WI38 (cell line): ENCODE measurements at regions not wholly inside any gene's neighbourhood (a gene's known extent, or its start where the extent isn't known, plus 50 kb on each side); places are given as distances from the start of the nearest gene placed in this dataset.

Experiments used
- H3K4me3 ChIP-seq: 2 replicates; pipeline ENCODE4 v1.5.1; 2011; ENCODE audit warnings: low read depth, mild to moderate bottlenecking, control low read depth, low read length
- TF ChIP-seq, protein P1 (sequence below): IDR thresholded peaks from 2 replicates; pipeline ENCODE4 v1.5.1; 2012; ENCODE audit warnings: low read depth, mild to moderate bottlenecking, control low read depth, low read length

GRCh38 chr13:105735281-105735680 is 800.2 kb downstream of the EFNB2 start:
- no peak overlapping the region for H3K4me3 ChIP-seq
- TF ChIP-seq, protein P1, sequence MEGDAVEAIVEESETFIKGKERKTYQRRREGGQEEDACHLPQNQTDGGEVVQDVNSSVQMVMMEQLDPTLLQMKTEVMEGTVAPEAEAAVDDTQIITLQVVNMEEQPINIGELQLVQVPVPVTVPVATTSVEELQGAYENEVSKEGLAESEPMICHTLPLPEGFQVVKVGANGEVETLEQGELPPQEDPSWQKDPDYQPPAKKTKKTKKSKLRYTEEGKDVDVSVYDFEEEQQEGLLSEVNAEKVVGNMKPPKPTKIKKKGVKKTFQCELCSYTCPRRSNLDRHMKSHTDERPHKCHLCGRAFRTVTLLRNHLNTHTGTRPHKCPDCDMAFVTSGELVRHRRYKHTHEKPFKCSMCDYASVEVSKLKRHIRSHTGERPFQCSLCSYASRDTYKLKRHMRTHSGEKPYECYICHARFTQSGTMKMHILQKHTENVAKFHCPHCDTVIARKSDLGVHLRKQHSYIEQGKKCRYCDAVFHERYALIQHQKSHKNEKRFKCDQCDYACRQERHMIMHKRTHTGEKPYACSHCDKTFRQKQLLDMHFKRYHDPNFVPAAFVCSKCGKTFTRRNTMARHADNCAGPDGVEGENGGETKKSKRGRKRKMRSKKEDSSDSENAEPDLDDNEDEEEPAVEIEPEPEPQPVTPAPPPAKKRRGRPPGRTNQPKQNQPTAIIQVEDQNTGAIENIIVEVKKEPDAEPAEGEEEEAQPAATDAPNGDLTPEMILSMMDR, result no peak

GRCh38 chr13:105732806-105733529 is 802.5 kb downstream of the EFNB2 start:
- TF ChIP-seq, protein P1, result no peak

GRCh38 chr13:105725887-105726286 is 809.6 kb downstream of the EFNB2 start:
- TF ChIP-seq, protein P1, result no peak
- H3K4me3 ChIP-seq, result no peak overlapping the region

More at GRCh38 chr13:105732806-105733529, 802.5 kb downstream of the EFNB2 start:
- H3K4me3 ChIP-seq, result no peak overlapping the region

DNA sequence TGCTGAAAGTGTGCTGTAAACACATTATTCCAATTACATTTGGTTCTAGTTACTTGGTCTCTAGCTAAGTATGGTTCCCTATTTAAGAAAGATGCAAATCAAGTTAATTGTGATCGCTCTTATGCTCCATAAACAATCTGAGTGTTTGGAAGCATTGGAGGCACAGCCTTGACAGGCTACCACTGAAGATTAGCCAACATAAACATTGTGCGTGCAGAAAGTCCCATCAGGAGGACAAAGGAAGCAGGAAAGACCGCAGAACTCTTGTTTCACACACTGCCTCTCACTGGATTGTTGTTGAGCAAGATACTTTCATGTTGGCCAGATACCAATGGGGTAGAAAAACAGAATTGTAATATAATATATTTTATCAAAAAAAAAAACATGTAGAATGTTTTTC is 814.4 kb downstream of the EFNB2 start:
- TF ChIP-seq, protein P1, result no peak
- H3K4me3 ChIP-seq, result no peak overlapping the region

- H3K4me3 ChIP-seq, result no peak overlapping the region
- TF ChIP-seq, protein P1, result no peak
These were observed 815.6 kb downstream of the EFNB2 start for GRCh38 chr13:105719859-105720258.

GRCh38 chr13:105709181-105709580 is 826.3 kb downstream of the EFNB2 start:
- H3K4me3 ChIP-seq, result no peak overlapping the region
- TF ChIP-seq, protein P1, result no peak

DNA sequence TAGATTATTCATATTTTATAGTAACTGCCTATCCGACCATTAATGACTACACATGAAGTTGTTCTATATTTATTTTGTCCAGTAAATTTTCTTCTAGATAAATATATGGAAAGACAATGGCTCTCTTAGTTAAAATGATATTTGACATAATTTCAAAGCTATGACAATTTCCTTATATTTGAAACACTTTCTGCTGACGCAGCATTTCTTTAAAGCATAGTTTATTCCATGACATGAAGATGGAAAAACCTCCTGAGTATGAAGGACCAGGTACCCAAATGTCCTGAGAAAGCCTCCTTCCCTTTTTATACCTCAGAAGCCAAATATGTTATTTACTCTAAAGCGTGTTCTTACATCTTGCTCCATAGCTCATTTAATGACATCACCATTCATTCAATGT is 831.6 kb downstream of the EFNB2 start:
- no peak overlapping the region for H3K4me3 ChIP-seq
- TF ChIP-seq, protein P1, result no peak
